H9 (cell line): ENCODE measurements at regions not wholly inside any gene's neighbourhood (a gene's known extent, or its start where the extent isn't known, plus 50 kb on each side); places are given as distances from the start of the nearest gene placed in this dataset.

ENCODE experiments used
- DNase-seq: peaks from one replicate; pipeline ENCODE4 v3.0.0-alpha.2; 2017
- H2AFZ ChIP-seq: one replicate; pipeline ENCODE4 v1.6.1; 2013; ENCODE audit warnings: mild to moderate bottlenecking, low read length, control low read depth, moderate library complexity
- H2AK5ac ChIP-seq: 2 replicates; pipeline ENCODE4 v1.6.1; 2013; ENCODE audit warnings: low read length, control low read depth, mixed read lengths; ENCODE audit not compliant: insufficient read length
- H2BK120ac ChIP-seq: one replicate; pipeline ENCODE4 v1.6.1; 2013; ENCODE audit warnings: low read depth, mild to moderate bottlenecking, low read length, control low read depth, inconsistent platforms; ENCODE audit not compliant: poor library complexity, severe bottlenecking
- H2BK12ac ChIP-seq: 2 replicates; pipeline ENCODE4 v1.6.1; 2013; ENCODE audit warnings: low read length, control low read depth, mixed read lengths, low read depth; ENCODE audit not compliant: insufficient read length
- H2BK15ac ChIP-seq: 2 replicates; pipeline ENCODE4 v1.6.1; 2013; ENCODE audit warnings: low read depth, low read length, control low read depth
- H2BK20ac ChIP-seq: one replicate; pipeline ENCODE4 v1.6.1; 2013; ENCODE audit warnings: low read depth, mild to moderate bottlenecking, low read length, control low read depth, inconsistent platforms; ENCODE audit not compliant: poor library complexity, severe bottlenecking
- H2BK5ac ChIP-seq: 2 replicates; pipeline ENCODE4 v1.6.1; 2013; ENCODE audit warnings: low read length, control low read depth, mixed read lengths; ENCODE audit not compliant: insufficient read length
- H3K14ac ChIP-seq: 2 replicates; pipeline ENCODE4 v1.6.1; 2013; ENCODE audit warnings: low read length, control low read depth; ENCODE audit not compliant: insufficient read depth
- H3K18ac ChIP-seq: 2 replicates; pipeline ENCODE4 v1.6.1; 2013; ENCODE audit warnings: low read depth, mild to moderate bottlenecking, mixed read lengths, low read length, control low read depth; ENCODE audit not compliant: insufficient read length
- H3K23ac ChIP-seq: 2 replicates; pipeline ENCODE4 v1.6.1; 2013; ENCODE audit warnings: low read length, control low read depth, mixed read lengths, low read depth; ENCODE audit not compliant: insufficient read length
- H3K23me2 ChIP-seq: 2 replicates; pipeline ENCODE4 v1.6.1; 2013; ENCODE audit warnings: low read depth, mild to moderate bottlenecking, mixed read lengths, low read length, control low read depth; ENCODE audit not compliant: insufficient read length, poor library complexity, severe bottlenecking
- H3K27ac ChIP-seq: 2 replicates; pipeline ENCODE4 v1.5.1; 2013; ENCODE audit warnings: low read length, control low read depth, mixed read lengths, low read depth; ENCODE audit not compliant: insufficient read length
- H3K27me3 ChIP-seq: 2 replicates; pipeline ENCODE4 v1.6.1; 2013; ENCODE audit warnings: low read length, control low read depth, inconsistent platforms; ENCODE audit not compliant: insufficient read depth
- H3K4ac ChIP-seq: 2 replicates; pipeline ENCODE4 v1.6.1; 2013; ENCODE audit warnings: low read depth, mild to moderate bottlenecking, control low read depth, inconsistent platforms, low read length, moderate library complexity
- H3K4me1 ChIP-seq: 2 replicates; pipeline ENCODE4 v1.6.1; 2013; ENCODE audit warnings: low read length, control low read depth, inconsistent platforms; ENCODE audit not compliant: insufficient read depth
- H3K4me2 ChIP-seq: 2 replicates; pipeline ENCODE4 v1.6.1; 2013; ENCODE audit warnings: low read length, control low read depth, mixed read lengths; ENCODE audit not compliant: insufficient read length, insufficient read depth
- H3K56ac ChIP-seq: 2 replicates; pipeline ENCODE4 v1.6.1; 2013; ENCODE audit warnings: low read depth, mild to moderate bottlenecking, mixed read lengths, low read length, control low read depth; ENCODE audit not compliant: insufficient read length
- H3K79me1 ChIP-seq: 2 replicates; pipeline ENCODE4 v1.6.1; 2013; ENCODE audit warnings: low read depth, mild to moderate bottlenecking, moderate library complexity, low read length, control low read depth, inconsistent platforms; ENCODE audit not compliant: insufficient read depth, poor library complexity, severe bottlenecking
- H3K79me2 ChIP-seq: 2 replicates; pipeline ENCODE4 v1.6.1; 2013; ENCODE audit warnings: low read length, control low read depth, inconsistent platforms; ENCODE audit not compliant: insufficient read depth
- H3K9ac ChIP-seq: 2 replicates; pipeline ENCODE4 v1.6.1; 2013; ENCODE audit warnings: low read length, control low read depth, mixed read lengths; ENCODE audit not compliant: insufficient read length; ENCODE audit errors: extremely low read depth
- H3K9me3 ChIP-seq: one replicate; pipeline ENCODE4 v1.6.1; 2013; ENCODE audit warnings: low read depth, low read length, inconsistent platforms; ENCODE audit not compliant: control insufficient read depth
- H3T11ph ChIP-seq: one replicate; pipeline ENCODE4 v1.6.1; 2013; ENCODE audit warnings: mild to moderate bottlenecking, low read length, control low read depth, inconsistent platforms
- H4K20me1 ChIP-seq: one replicate; pipeline ENCODE4 v1.6.1; 2013; ENCODE audit not compliant: control insufficient read depth, insufficient read length, insufficient read depth
- H4K5ac ChIP-seq: 2 replicates; pipeline ENCODE4 v1.6.1; 2013; ENCODE audit warnings: low read depth, mild to moderate bottlenecking, mixed read lengths, low read length, control low read depth; ENCODE audit not compliant: insufficient read length
- H4K8ac ChIP-seq: replicated peaks from 2 replicates; pipeline ENCODE4 v1.6.1; 2013; ENCODE audit warnings: low read length, control low read depth, mixed read lengths, low read depth; ENCODE audit not compliant: insufficient read length
- H4K91ac ChIP-seq: 2 replicates; pipeline ENCODE4 v1.6.1; 2013; ENCODE audit warnings: low read depth, mild to moderate bottlenecking, moderate library complexity, mixed read lengths, low read length, control low read depth; ENCODE audit not compliant: insufficient read length
- H3K27ac Mint-ChIP-seq, 3 experiments: 2 replicates in 2 of 3; 3 replicates in 1 of 3; pipeline ENCODE4 v1.8.0; 2020 to 2021; ENCODE audit warnings: mixed read lengths in 3 of 3, mild to moderate bottlenecking in 1 of 3, moderate library complexity in 1 of 3
- H3K27me3 Mint-ChIP-seq: 2 replicates; pipeline ENCODE4 v1.8.0; 2021; ENCODE audit warnings: low read depth, mild to moderate bottlenecking, moderate library complexity, mixed read lengths
- H3K36me3 Mint-ChIP-seq, 3 experiments: 2 replicates in 2 of 3; 3 replicates in 1 of 3; pipeline ENCODE4 v1.8.0; 2020 to 2021; ENCODE audit warnings: low read depth in 3 of 3, mixed read lengths in 3 of 3; ENCODE audit not compliant: insufficient read depth in 1 of 3
- H3K4me1 Mint-ChIP-seq, 2 experiments: 2 replicates each; pipeline ENCODE4 v1.8.0; 2020; ENCODE audit warnings: mixed read lengths in 2 of 2
- H3K4me3 Mint-ChIP-seq, 2 experiments: 2 replicates in 1 of 2; 3 replicates in 1 of 2; pipeline ENCODE4 v1.8.0; 2020 to 2021; ENCODE audit warnings: mild to moderate bottlenecking in 2 of 2, mixed read lengths in 2 of 2, moderate library complexity in 1 of 2
- H3K9me3 Mint-ChIP-seq, 2 experiments: 2 replicates in 1 of 2; 3 replicates in 1 of 2; pipeline ENCODE4 v1.8.0; 2020; ENCODE audit warnings: mild to moderate bottlenecking in 2 of 2, mixed read lengths in 2 of 2, moderate library complexity in 1 of 2
- CTCF ChIP-seq: fragments of 200-600 bp; sonication (generic); conservative IDR thresholded peaks from 3 replicates; pipeline ENCODE4 v1.8.0; 2021; ENCODE audit warnings: antibody characterized with exemption, mild to moderate bottlenecking
- WGBS: extraction: QIAGEN DNeasy Blood & Tissue Kit; methylation state at CpG from one replicate; pipeline ENCODE4 v1.1.7; 2013; ENCODE audit warnings: missing lambda C conversion rate, low lambda C conversion rate, mixed read lengths; ENCODE audit not compliant: insufficient read length; ENCODE audit errors: extremely low coverage; 5-methylcytosine and 5-hydroxymethylcytosine counted together

GRCh38 chr22:22179858-22180257 is 64.7 kb upstream of the VPREB1 start:
- Histone ChIP-seq H2BK12ac (no peak overlapping the region), H3K27ac (no peak overlapping the region), H2AFZ (no peak overlapping the region), H4K5ac (no peak overlapping the region), H2BK20ac (no peak overlapping the region), H3K14ac (no peak overlapping the region), H3T11ph (no peak overlapping the region), H3K18ac (no peak overlapping the region), H3K4me2 (no peak overlapping the region), H4K8ac (no peak overlapping the region), H3K4me1 (no peaks in the 10 kb centered on the region), H2AK5ac (no peak overlapping the region), H3K79me1 (no peaks in the 10 kb centered on the region), H3K23me2 (no peaks in the 10 kb centered on the region), H3K9ac (no peak overlapping the region), H3K27me3 (peaks cover 82% of the 10 kb centered on the region), H3K4ac (no peak overlapping the region), H2BK120ac (no peak overlapping the region), H4K20me1 (no peaks in the 10 kb centered on the region), H3K56ac (no peak overlapping the region), H2BK15ac (no peak overlapping the region), H3K79me2 (no peaks in the 10 kb centered on the region), H3K23ac (no peak overlapping the region), H3K9me3 (no peaks in the 10 kb centered on the region), H2BK5ac (no peak overlapping the region), H4K91ac (no peak overlapping the region)
- Mint-ChIP-seq H3K36me3 (no peaks in the 10 kb centered on the region), H3K27me3 (peaks cover 100% of the 10 kb centered on the region), H3K4me1 (peaks cover 0 to 3% of the 10 kb centered on the region in 2 experiments; a peak in 2 of 4 replicates), H3K9me3 (no peaks in the 10 kb centered on the region), H3K4me3 (no peak overlapping the region), H3K27ac (no peak overlapping the region)
- TF ChIP-seq CTCF, result no peak
- no CpG with 5 or more reads among the region's 3 CpGs for WGBS
- no peak for DNase-seq
